ENCODE measurements at regions not wholly inside any gene's neighbourhood (a gene's known extent, or its start where the extent isn't known, plus 50 kb on each side); places are given as distances from the start of the nearest gene placed in this dataset.

DNA sequence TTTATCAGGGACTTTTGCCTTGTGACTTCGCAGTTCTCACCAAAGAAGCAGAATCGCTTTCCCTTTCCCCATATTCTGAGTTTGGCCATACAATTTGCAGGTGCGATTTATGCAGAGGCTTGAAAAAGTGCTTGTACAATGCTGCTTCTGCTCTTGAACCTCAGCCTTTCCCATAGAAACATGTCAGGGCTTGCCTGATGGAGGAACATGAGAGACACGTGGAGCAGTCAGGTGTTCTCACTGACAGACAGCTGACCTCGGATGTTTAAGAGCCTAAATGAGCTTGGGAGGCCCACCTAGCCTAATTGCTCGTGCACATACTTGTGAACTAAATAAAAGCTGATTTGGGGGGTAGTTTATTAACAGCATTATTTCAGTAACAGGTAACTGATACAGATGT is 290.0 kb downstream of the S1PR1 start:
- Histone ChIP-seq H2AK5ac (ENCODE audit: low read depth, low read length) (no peak overlapping the region), H3K23ac (ENCODE audit: insufficient read length) (no peak overlapping the region), H4K20me1 (replicated peaks in 1 of 2; ENCODE audit: control insufficient read depth in 1 of 2, insufficient read depth in 2 of 2, low read length in 2 of 2) (no peaks in the 10 kb centered on the region), H3K79me2 (ENCODE audit: control insufficient read depth in 1 of 2, insufficient read depth in 2 of 2, low read length in 2 of 2) (no peaks in the 10 kb centered on the region), H3K9ac (replicated peaks in 1 of 4; ENCODE audit: extremely low read depth in 1 of 4, low read depth in 3 of 4, low read length in 3 of 4) (no peak overlapping the region), H3K14ac (ENCODE audit: insufficient read length) (no peak overlapping the region), H2AFZ (ENCODE audit: low read length) (peak overlapping the region; percentile 95), H3K4me2 (ENCODE audit: insufficient read depth in 1 of 2, low read depth in 2 of 2, low read length in 2 of 2) (no peak overlapping the region), H3K56ac (replicated peaks; ENCODE audit: insufficient read length, low read depth, low read length) (no peak overlapping the region), H4K5ac (ENCODE audit: insufficient read length, low read depth, low read length) (no peak overlapping the region), H4K8ac (ENCODE audit: extremely low read depth, insufficient read depth, low read length) (no peak overlapping the region), H2BK20ac (ENCODE audit: low read length) (no peak overlapping the region), H3K9me3 (ENCODE audit: insufficient read depth in 2 of 2, low read depth in 1 of 2, low read length in 1 of 2) (no peaks in the 10 kb centered on the region), H4K91ac (replicated peaks; ENCODE audit: insufficient read length, low read length) (no peak overlapping the region), H3K36me3 (ENCODE audit: control insufficient read depth in 2 of 4, insufficient read depth in 4 of 4, low read length in 3 of 4) (no peaks in the 10 kb centered on the region), H3K18ac (ENCODE audit: extremely low read depth, low read length) (no peak overlapping the region), H2BK15ac (ENCODE audit: low read length) (no peak overlapping the region), H3K4me3 (ENCODE audit: extremely low read depth in 1 of 4, insufficient read depth in 2 of 4, low read depth in 3 of 4, low read length in 4 of 4) (no peak overlapping the region), H2BK5ac (ENCODE audit: low read depth, low read length) (0 out of 2 replicates have a peak overlapping the region, but pooled peaks have one; percentile 4), H2BK12ac (ENCODE audit: low read depth, low read length) (no peak overlapping the region), H3K27ac (ENCODE audit: low read depth, low read length) (no peak overlapping the region), H2BK120ac (replicated peaks; ENCODE audit: low read depth, low read length) (no peak overlapping the region), H3K4me1 (replicated peaks in 1 of 4; ENCODE audit: control insufficient read depth in 3 of 4, insufficient read depth in 4 of 4, low read length in 3 of 4) (no peaks in the 10 kb centered on the region), H3K23me2 (ENCODE audit: low read depth, low read length) (no peaks in the 10 kb centered on the region), H3K79me1 (ENCODE audit: low read depth, low read length) (no peaks in the 10 kb centered on the region), H3K27me3 (replicated peaks in 1 of 4; ENCODE audit: control insufficient read depth in 3 of 4, extremely low read depth in 1 of 4, insufficient read depth in 3 of 4, low read length in 3 of 4) (peaks cover 0 to 1% (median 0%) of the 10 kb centered on the region in 4 experiments; a peak in 1 of 7 replicates), H3K4ac (replicated peaks; ENCODE audit: insufficient read length, low read depth, low read length) (no peak overlapping the region)
- no peak for TF ChIP-seq JUN (IDR thresholded peaks at IDR 0.05; ENCODE audit: low read depth, low read length)
- TF ChIP-seq, protein P1, sequence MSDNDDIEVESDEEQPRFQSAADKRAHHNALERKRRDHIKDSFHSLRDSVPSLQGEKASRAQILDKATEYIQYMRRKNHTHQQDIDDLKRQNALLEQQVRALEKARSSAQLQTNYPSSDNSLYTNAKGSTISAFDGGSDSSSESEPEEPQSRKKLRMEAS (IDR thresholded peaks at IDR 0.05): 0 out of 2 replicates have a peak, but pooled peaks have one; percentile 20
- DNase-seq (ENCODE audit: low read depth in 1 of 2, low spot score in 2 of 2): no peak
- 69% methylated on average over 6 of the region's 6 CpGs; no CpG with 5 or more reads in 1 of the 2 experiments for WGBS, 2 experiments (ENCODE audit: extremely low coverage in 1 of 2, insufficient coverage in 1 of 2, insufficient read length in 1 of 2, insufficient replicate concordance in 2 of 2, low coverage in 1 of 2, low lambda C conversion rate in 2 of 2, missing lambda C conversion rate in 1 of 2)
- CTCF ChIA-PET (ENCODE audit: partially characterized antibody): interaction anchor here (0.8 kb wide), 1 partner anchor 23 kb away, joined by 3 read pairs; no protein-coding TSS in a partner anchor
- no peak for FAIRE-seq
- POLR2A ChIA-PET (ENCODE audit: partially characterized antibody): no interaction called here
